22Rv1 (cell line): ENCODE measurements at regions not wholly inside any gene's neighbourhood (a gene's known extent, or its start where the extent isn't known, plus 50 kb on each side); places are given as distances from the start of the nearest gene placed in this dataset.

Experiments used
- H3K27ac ChIP-seq: fragments of 450-650 bp; 2 replicates; pipeline ENCODE4 v1.5.1; 2017
- ZFX ChIP-seq: fragments of 450-650 bp; IDR thresholded peaks from 2 replicates; pipeline ENCODE4 v1.6.1; 2017; ENCODE audit warnings: antibody characterized with exemption, borderline replicate concordance
- TF ChIP-seq, protein P1 (sequence below): fragments of 450-650 bp; IDR thresholded peaks from 2 replicates; pipeline ENCODE4 v1.5.1; 2017; ENCODE audit warnings: mild to moderate bottlenecking

DNA sequence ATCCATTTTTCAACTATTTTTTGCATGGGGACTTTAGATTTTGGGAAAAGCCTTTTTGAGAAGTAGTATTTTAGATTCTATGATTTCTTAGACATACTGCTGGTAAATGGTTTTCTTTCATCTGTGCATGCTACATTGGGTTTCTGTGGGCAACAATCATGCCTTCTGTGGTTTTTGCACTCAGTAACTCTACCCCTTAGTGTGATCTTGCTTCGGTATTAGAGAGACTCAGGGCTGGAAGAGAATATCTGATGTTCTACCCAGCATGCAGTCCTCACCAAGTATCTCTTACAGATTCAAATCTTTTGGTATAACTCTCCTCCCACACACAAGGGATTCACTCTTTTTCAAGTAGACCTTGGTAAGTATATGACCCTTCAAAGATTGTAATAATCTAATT is 183.0 kb downstream of the PMAIP1 start:
- no peak overlapping the region for H3K27ac ChIP-seq
- TF ChIP-seq ZFX: no peak
- TF ChIP-seq, protein P1, sequence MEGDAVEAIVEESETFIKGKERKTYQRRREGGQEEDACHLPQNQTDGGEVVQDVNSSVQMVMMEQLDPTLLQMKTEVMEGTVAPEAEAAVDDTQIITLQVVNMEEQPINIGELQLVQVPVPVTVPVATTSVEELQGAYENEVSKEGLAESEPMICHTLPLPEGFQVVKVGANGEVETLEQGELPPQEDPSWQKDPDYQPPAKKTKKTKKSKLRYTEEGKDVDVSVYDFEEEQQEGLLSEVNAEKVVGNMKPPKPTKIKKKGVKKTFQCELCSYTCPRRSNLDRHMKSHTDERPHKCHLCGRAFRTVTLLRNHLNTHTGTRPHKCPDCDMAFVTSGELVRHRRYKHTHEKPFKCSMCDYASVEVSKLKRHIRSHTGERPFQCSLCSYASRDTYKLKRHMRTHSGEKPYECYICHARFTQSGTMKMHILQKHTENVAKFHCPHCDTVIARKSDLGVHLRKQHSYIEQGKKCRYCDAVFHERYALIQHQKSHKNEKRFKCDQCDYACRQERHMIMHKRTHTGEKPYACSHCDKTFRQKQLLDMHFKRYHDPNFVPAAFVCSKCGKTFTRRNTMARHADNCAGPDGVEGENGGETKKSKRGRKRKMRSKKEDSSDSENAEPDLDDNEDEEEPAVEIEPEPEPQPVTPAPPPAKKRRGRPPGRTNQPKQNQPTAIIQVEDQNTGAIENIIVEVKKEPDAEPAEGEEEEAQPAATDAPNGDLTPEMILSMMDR: no peak

DNA sequence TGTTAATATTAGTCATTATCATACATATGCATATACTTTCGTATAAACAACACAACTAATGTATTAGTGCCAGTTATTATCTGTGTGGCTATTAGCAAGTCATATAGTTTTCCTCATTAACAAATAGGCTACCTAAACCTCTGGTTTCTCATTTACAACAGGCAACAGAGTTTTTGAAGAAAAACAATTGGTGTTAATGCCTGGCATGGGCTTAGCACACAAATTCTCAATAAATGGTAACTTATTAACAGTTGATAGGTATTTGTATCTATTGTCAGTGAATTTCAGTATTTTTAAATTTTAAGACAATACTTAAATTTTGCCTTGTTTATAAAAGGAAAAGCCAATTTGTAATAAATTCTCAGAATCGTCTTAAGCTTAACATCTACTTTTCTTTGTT is 182.5 kb downstream of the PMAIP1 start:
- TF ChIP-seq, protein P1: no peak
- no peak for TF ChIP-seq ZFX
- no peak overlapping the region for H3K27ac ChIP-seq

DNA sequence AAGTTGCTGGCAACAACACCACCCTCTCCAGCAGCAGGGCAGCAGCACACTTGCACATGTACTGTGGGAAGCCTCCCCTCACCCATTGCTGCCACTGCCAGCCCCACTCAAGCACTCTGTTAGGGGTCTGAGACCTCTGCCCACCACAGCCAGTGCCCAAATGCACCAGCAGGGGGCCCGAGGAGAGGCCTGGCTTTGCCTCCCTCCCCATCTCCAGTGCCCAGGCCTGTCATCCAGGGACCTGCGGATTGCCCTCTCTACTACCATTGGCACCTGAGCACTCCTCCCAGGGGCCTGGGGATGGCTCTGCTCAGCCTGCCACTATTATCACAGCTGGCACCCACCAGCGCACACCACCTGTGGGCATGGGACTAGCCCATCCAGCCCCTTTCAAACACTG is 175.7 kb downstream of the PMAIP1 start:
- H3K27ac ChIP-seq: no peak overlapping the region
- no peak for TF ChIP-seq ZFX
- TF ChIP-seq, protein P1: peak; percentile 11; the same call in 1 of the 2 replicates

DNA sequence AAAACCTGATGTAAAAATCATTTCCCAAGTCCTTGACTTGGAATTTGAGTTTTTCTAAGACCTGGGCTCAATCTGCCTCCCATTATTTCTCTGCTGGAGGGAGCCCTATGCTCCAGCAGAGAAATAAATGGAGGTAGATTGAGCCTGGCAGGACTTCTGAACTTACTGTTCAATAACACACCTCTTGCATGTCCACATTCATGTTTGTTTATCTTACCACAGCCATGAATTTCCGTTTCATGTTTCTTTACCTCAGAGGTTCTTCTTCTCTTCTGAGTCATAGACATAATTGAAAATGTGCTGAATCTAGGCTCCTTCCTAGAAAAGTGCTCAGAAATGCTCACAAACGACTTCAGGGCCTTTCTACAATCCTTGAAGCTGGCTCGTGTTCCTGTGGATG is 170.8 kb downstream of the PMAIP1 start:
- no peak for TF ChIP-seq ZFX
- TF ChIP-seq, protein P1: no peak
- H3K27ac ChIP-seq: no peak overlapping the region

DNA sequence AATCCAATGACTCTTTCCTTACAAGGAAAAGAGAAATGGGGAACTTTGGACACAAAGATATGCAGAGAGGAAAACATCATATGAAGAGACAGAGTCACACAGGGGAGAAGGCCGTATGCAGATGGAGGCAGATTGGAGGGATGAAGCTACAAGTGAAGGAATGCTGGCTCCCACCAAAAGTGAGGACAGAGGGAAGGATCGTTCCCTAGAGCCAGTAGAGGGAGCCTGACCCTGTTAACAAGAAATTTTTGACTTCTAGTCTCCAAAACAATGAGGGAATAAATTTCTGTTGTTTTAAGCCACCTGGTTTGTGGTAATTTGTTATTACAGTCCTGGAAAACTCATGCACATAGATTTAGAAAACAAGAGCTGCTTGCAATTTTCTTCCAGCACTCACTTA is 169.3 kb downstream of the PMAIP1 start:
- H3K27ac ChIP-seq: no peak overlapping the region
- TF ChIP-seq, protein P1: no peak; the same call in 1 of the 2 replicates
- TF ChIP-seq ZFX: no peak

DNA sequence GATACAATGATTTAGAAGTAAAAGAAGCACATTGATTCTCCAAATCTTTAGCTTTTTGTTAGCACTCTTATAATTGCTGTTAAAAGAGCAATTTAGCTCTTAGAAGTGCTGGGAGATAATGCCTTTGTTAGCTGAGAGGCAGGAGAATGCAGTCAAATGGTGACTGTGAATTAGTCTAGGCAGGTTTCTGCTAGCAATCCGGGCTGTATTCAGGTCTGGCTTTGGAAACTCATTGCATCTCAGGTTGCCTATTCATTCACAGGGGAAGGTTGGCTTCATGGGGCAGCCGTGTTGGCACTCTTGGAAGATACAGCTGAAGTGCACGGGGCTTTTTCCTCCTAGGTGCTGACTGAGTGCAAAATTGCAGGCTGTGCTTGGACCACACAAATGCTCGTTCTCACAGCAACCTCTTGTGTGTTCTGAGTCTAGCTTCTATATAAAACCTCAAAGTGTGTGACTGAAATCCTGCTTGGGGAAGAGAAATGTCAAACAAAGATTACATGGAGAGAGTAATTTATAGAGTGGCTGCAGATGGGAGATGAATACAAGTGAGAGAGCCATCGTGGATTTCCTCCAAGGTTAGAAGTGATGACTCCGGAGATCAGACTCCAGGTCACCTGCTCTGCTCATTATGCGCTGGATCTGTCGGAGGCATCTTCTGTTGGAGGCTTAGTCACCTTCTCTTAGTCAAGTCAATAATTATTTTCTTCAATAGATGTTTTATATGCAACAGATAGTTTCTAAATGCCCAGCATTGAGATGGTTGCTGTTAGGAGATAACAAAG is 167.8 kb downstream of the PMAIP1 start:
- H3K27ac ChIP-seq: no peak overlapping the region
- no peak for TF ChIP-seq ZFX
- TF ChIP-seq, protein P1: no peak

DNA sequence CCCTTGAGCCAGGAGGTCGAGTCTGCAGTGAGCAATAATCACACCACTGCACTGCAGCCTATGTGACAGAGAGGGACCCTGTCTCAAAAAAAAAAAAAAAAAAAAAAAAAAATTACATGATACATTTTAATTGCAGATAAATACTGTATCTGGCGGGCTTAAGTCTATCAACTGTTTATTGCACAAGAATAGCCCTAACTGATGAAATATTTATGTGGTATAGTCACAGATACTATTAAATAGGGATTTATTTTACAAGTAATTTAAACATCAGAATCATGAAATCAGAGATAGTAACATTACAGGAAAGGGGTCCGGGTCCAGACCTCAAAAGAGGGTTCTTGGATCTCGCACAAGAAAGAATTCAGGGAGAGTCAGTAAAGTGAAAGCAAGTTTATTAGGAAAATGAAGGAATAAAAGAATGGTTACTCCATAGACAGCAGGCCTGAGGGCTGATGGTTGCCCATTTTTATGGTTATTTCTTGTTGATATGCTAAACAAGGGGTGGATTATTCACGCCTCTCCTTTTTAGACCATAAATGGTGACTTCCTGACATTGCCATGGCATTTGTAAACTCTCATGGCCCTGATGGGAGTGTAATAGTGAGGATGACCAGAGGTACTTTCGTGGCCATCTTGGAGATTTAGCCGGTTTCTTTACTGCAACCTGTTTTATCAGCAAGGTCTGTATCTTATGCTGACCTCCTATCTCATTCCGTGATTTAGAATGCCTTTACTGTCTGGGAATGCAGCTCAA is 166.6 kb downstream of the PMAIP1 start:
- TF ChIP-seq, protein P1: no peak
- TF ChIP-seq ZFX: no peak
- no peak overlapping the region for H3K27ac ChIP-seq
